Effector memory CD4-positive, alpha-beta T cell (primary cell): ENCODE measurements at regions not wholly inside any gene's neighbourhood (a gene's known extent, or its start where the extent isn't known, plus 50 kb on each side); places are given as distances from the start of the nearest gene placed in this dataset.
"Not testable (repeated sequence)": the region's sequence is repeated elsewhere in the genome, so short reads cannot be mapped to it uniquely, and the experiment has no call there.

Experiments
- DNase-seq, 3 donors: peaks; one replicate each; pipeline ENCODE4 v3.0.0-alpha.2; 2020
- H3K27ac ChIP-seq: 2 replicates; pipeline ENCODE4 v1.7.0; 2013; ENCODE audit warnings: mild to moderate bottlenecking, low read length, moderate library complexity; ENCODE audit not compliant: insufficient read depth, poor library complexity, severe bottlenecking
- H3K27me3 ChIP-seq: replicated peaks from 2 replicates; pipeline ENCODE4 v1.7.0; 2013; ENCODE audit warnings: mild to moderate bottlenecking, low read length; ENCODE audit not compliant: insufficient read depth, control insufficient read depth, poor library complexity, severe bottlenecking
- H3K36me3 ChIP-seq: 2 replicates; pipeline ENCODE4 v1.7.0; 2013; ENCODE audit warnings: mild to moderate bottlenecking, low read length, moderate library complexity; ENCODE audit not compliant: control insufficient read depth, insufficient read depth
- H3K4me1 ChIP-seq: 2 replicates; pipeline ENCODE4 v1.7.0; 2013; ENCODE audit warnings: low read length, mild to moderate bottlenecking; ENCODE audit not compliant: control insufficient read depth, insufficient read depth, poor library complexity, severe bottlenecking
- H3K4me3 ChIP-seq: 2 replicates; pipeline ENCODE4 v1.7.0; 2013; ENCODE audit warnings: low read length, low read depth, mild to moderate bottlenecking; ENCODE audit not compliant: insufficient read depth, poor library complexity, severe bottlenecking
- H3K9me3 ChIP-seq: 2 replicates; pipeline ENCODE4 v1.7.0; 2013; ENCODE audit warnings: mild to moderate bottlenecking, low read length, moderate library complexity; ENCODE audit not compliant: control insufficient read depth

DNA sequence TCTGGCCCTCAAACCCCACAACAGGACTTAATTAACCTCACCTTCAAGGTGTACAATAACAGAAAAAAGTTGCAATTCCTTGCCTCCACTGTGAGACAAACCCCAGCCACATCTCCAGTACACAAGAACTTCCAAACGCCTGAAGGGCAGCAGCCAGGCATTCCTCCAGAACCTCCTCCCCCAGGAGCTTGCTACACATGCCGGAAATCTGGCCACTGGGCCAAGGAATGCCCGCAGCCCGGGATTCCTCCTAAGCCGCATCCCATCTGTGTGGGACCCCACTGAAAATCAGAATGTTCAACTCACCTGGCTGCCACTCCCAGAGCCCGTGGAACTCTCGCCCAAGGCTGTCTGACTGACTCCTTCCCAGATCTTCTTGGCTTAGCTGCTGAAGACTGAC is 901.5 kb downstream of the TAF11L14 start:
- H3K4me3 ChIP-seq, H3K4me1 ChIP-seq, H3K36me3 ChIP-seq, H3K9me3 ChIP-seq, H3K27ac ChIP-seq, H3K27me3 ChIP-seq, DNase-seq: not testable (repeated sequence)

DNA sequence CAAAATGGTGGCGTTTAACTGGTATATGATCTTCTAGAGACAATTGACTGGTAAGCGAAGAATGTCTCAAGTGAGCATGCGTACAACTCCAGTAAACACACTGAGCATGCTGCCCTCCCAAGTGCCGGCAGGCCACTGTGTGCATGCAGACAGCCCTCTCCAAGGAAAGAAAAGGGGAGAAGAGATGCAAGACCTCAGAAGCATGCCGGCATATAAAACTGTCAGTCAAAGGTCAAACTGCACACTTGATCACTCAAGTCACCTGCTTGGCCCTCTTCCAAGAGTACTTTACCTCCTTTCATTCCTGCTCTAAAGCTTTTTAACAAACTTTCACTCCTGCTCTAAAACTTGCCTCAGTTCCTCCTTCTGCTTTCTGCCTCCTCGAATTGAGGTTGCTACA is 910.2 kb downstream of the TAF11L14 start:
- Histone ChIP-seq H3K4me1 (no peaks in the 10 kb centered on the region), H3K27me3 (no peaks in the 10 kb centered on the region), H3K36me3 (no peaks in the 10 kb centered on the region), H3K9me3 (no peaks in the 10 kb centered on the region), H3K27ac (no peak overlapping the region), H3K4me3 (no peak overlapping the region)
- no peak for DNase-seq

DNA sequence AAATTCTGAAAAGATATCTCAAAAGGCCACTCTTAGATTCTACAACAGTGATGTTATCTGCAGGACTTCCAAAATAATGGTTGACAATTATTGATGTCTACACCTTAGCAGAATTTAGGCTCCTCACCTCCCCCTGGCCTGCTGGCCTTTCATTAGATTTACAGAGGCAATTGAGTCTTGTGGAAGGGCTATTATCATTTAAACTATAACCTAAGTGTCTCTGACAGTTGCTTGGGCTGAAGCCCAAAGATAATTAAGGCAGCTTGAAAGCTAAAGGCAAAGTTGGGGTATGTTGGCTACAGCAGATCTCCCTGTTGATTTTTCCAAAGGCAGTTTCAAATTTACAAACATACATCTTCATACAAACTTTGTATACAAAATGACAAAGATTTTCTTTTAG is 912.3 kb downstream of the TAF11L14 start:
- DNase-seq = no peak
- H3K27me3 ChIP-seq = no peaks in the 10 kb centered on the region
- no peaks in the 10 kb centered on the region for H3K36me3 ChIP-seq
- H3K27ac ChIP-seq = no peak overlapping the region
- H3K9me3 ChIP-seq = no peaks in the 10 kb centered on the region
- H3K4me1 ChIP-seq = no peaks in the 10 kb centered on the region
- no peak overlapping the region for H3K4me3 ChIP-seq

DNA sequence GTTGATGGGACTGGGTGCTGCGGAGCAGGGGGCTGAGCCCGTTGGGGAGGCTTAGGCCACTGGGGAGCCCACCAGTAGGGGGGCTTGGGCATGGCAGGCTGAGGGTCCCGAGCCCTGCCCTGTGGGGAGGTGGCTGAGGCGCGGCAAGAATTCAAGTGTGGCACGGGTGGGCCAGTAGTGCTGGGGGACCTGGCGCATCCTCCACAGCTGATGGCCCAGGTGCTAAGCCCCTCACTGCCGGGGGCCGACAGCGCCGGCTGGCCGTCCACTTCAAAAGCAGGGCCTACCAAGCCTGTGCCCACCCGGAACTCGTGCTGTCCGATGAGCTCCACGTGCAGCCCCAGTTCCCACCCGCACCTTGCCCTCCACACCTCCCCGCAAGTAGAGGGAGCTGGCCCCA is 917.5 kb downstream of the TAF11L14 start:
- no peak overlapping the region for H3K27ac ChIP-seq
- no peak overlapping the region for H3K4me3 ChIP-seq
- DNase-seq = no peak
- H3K36me3 ChIP-seq = no peaks in the 10 kb centered on the region
- H3K9me3 ChIP-seq = no peaks in the 10 kb centered on the region
- H3K27me3 ChIP-seq = no peaks in the 10 kb centered on the region
- H3K4me1 ChIP-seq = no peaks in the 10 kb centered on the region

DNA sequence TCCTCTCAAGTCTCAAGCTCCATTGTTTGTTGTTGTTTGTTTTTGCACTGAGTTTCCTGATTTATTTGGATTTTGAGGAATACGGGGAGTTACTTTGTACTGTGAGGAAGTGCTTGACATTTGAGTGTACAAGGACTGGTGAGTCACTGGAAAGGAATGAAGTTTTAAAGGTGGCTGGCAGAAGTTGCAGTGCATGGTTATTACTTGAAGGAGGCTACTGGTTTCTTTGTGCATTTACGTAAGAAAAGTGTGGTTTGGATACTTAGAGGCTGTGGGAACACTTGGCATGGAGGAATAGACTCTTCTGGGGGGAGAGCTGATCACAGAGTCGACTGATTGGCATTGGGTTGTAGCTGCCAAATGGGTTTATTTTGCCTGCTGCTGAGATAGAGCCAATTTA is 919.0 kb downstream of the TAF11L14 start:
- H3K9me3 ChIP-seq = no peaks in the 10 kb centered on the region
- no peak overlapping the region for H3K27ac ChIP-seq
- no peaks in the 10 kb centered on the region for H3K36me3 ChIP-seq
- H3K27me3 ChIP-seq = no peaks in the 10 kb centered on the region
- no peak for DNase-seq
- no peak overlapping the region for H3K4me3 ChIP-seq
- no peaks in the 10 kb centered on the region for H3K4me1 ChIP-seq

DNA sequence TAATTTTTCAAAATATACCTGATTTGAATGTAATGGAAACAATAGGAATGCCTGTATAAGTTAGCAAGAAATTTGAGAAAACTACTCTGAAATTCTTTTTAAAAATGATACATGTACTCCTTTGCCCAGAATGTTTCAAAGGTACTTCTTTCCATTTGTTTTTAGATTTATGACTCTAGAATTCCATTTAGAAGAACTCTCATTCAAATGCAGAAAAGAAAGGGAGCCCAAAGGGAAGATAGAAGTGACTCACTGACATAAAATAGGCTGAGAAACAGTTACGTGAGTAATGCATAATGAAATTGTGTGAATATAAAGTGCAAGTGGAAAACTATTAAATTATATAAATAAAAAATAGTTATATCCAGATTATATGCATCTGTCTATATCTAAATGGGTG is 926.3 kb downstream of the TAF11L14 start:
- H3K27ac ChIP-seq = no peak overlapping the region
- H3K36me3 ChIP-seq = no peaks in the 10 kb centered on the region
- no peaks in the 10 kb centered on the region for H3K9me3 ChIP-seq
- H3K27me3 ChIP-seq = no peaks in the 10 kb centered on the region
- no peaks in the 10 kb centered on the region for H3K4me1 ChIP-seq
- DNase-seq = no peak
- no peak overlapping the region for H3K4me3 ChIP-seq

DNA sequence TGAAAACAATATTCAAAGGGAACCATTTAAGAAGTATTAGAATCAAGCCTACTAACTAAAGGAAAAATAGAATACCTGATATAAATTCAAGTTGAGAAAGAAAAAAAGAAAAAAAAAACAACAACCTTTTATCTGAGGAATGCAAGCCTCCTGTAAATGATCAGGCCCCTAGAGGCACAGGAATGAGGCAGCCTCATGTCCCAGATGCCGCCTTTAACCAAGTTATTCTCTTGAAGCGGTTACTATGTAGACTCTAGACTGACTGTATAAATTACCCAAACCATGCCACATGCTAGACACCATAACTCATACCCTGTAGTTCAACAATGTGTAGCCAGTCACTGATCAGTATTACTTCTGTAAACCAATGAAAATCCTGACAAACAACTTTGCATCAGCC is 929.6 kb downstream of the TAF11L14 start:
- Histone ChIP-seq H3K4me3 (no peak overlapping the region), H3K36me3 (no peaks in the 10 kb centered on the region), H3K4me1 (no peaks in the 10 kb centered on the region), H3K9me3 (no peaks in the 10 kb centered on the region), H3K27ac (no peak overlapping the region), H3K27me3 (no peaks in the 10 kb centered on the region)
- DNase-seq = no peak

DNA sequence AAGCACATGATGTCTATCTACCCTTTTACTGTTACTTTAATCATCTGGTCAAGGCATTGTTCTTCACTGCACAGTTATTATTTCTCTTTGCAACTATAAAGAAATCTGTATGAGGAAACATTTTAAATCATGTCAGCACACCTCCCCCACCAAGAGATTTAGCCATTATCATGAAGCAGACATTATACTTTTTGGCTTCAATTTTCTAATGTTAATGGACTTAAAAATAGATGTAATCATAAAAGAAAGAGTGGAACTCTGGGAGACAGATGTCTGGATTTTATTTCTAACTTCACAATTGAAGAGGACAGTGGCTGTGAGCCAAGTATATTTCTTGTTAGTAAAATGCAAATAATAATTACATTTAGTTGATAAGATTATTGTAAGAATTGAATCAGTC is 932.4 kb downstream of the TAF11L14 start:
- DNase-seq = no peak
- Histone ChIP-seq H3K27ac (no peak overlapping the region), H3K27me3 (no peaks in the 10 kb centered on the region), H3K9me3 (no peaks in the 10 kb centered on the region), H3K4me1 (no peaks in the 10 kb centered on the region), H3K4me3 (no peak overlapping the region), H3K36me3 (no peaks in the 10 kb centered on the region)

DNA sequence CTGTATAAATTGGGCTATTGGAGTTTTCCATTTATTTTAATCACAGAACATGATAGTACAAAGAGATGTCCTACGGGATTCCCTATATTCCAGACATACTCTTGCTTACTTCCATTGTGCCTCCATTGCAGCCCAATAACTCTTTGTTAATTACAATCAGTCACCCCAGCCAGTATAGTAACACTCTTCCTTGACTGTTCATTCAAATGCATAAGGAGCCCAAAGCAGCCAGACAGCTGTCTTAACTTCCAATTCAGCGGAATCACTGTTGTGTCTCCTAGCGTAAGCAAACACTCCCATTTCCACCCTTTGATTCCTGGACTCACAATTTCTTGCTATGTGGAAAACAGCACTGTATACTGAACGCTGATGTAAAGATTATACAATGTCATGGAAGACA is 942.3 kb downstream of the TAF11L14 start:
- Histone ChIP-seq H3K9me3 (no peaks in the 10 kb centered on the region), H3K27me3 (no peaks in the 10 kb centered on the region), H3K36me3 (no peaks in the 10 kb centered on the region), H3K4me3 (no peak overlapping the region), H3K4me1 (no peaks in the 10 kb centered on the region), H3K27ac (no peak overlapping the region)
- no peak for DNase-seq

DNA sequence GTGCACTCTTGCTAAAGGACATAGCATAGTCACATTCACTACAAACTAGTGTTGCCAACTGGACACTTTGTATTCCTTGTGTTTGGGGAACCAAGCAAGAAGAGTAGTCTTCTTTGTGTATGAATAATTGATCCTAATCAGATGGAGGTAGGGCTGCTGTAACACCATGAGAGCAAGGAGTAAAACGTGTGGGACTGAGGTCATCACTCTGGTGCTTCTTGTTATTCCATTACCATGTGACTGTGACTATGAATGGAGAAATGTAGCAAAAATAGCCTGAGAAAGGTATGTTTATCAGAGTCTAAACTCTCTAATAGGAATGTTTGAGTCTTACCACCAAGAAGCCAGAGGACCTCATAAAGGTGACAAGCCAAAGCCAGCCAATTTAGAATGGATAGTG is 966.9 kb downstream of the TAF11L14 start:
- no peaks in the 10 kb centered on the region for H3K4me1 ChIP-seq
- H3K27me3 ChIP-seq = no peaks in the 10 kb centered on the region
- H3K4me3 ChIP-seq = no peak overlapping the region
- H3K27ac ChIP-seq = no peak overlapping the region
- no peaks in the 10 kb centered on the region for H3K36me3 ChIP-seq
- DNase-seq = no peak
- no peaks in the 10 kb centered on the region for H3K9me3 ChIP-seq

DNA sequence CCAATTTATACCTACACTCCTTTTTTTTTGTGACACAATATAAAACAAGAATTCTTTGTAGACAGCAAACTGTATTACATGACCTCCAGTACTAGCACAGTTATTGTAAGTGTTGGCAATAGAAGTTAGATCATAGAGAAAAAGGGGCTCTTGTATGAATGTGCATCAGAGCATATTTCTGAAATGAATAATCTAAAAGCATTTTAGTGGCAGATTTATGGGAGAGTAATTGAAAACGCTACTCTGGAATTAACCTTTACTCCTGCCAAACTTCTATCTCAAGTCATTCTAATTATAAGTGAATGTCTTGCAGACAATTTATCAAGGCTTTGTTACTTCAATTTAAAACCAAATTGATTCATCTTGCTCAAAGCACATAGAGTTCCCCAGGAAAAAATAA is 968.1 kb downstream of the TAF11L14 start:
- no peak for DNase-seq
- H3K9me3 ChIP-seq = no peaks in the 10 kb centered on the region
- H3K4me1 ChIP-seq = no peaks in the 10 kb centered on the region
- H3K27ac ChIP-seq = no peak overlapping the region
- H3K4me3 ChIP-seq = no peak overlapping the region
- no peaks in the 10 kb centered on the region for H3K27me3 ChIP-seq
- H3K36me3 ChIP-seq = no peaks in the 10 kb centered on the region
